IMR-90 (cell line): ENCODE measurements at regions not wholly inside any gene's neighbourhood (a gene's known extent, or its start where the extent isn't known, plus 50 kb on each side); places are given as distances from the start of the nearest gene placed in this dataset.

Source experiments
- ATAC-seq: fragments of 200-7000 bp; cut with Tn5 transposase; 2 replicates; pipeline ENCODE4 v1.9.1; 2020; ENCODE audit warnings: low read depth, mild to moderate bottlenecking, moderate library complexity
- BruUV-seq: library from RNA; stranded (reverse); fragments of 400-500 nt; replicated peaks from 2 replicates; lab custom pipeline; 2021; lab: Mats Ljungman, UMichigan
- CTCF ChIA-PET: fragments of 300-600 bp; formaldehyde crosslinking; extraction: SDS; loops from one replicate; lab custom pipeline; 2021; ENCODE audit warnings: antibody characterized with exemption; lab: Yijun Ruan, JAX
- POLR2A ChIA-PET: fragments of 300-600 bp; sonication (Branson Sonifier 250); formaldehyde crosslinking; loops from one replicate; lab custom pipeline; 2022; ENCODE audit warnings: antibody characterized with exemption; ENCODE audit not compliant: unreplicated experiment; lab: Charles Lee
- DNase-seq: peaks from one replicate; pipeline ENCODE4 v3.0.0; 2013
- H2AFZ ChIP-seq: replicated peaks from 2 replicates; pipeline ENCODE3; 2013; ENCODE audit warnings: low read length, mild to moderate bottlenecking; ENCODE audit not compliant: poor library complexity
- H2AK5ac ChIP-seq: 2 replicates; pipeline ENCODE4 v1.6.1; 2013; ENCODE audit warnings: low read depth, low read length, inconsistent platforms
- H2AK9ac ChIP-seq: replicated peaks from 2 replicates; pipeline ENCODE3; 2013; ENCODE audit warnings: mild to moderate bottlenecking, low read depth, low read length, moderate library complexity; ENCODE audit not compliant: poor library complexity
- H2BK120ac ChIP-seq: 2 replicates; pipeline ENCODE4 v1.6.1; 2013; ENCODE audit warnings: low read depth, low read length, inconsistent platforms
- H2BK15ac ChIP-seq: 3 replicates; pipeline ENCODE4 v1.6.1; 2013; ENCODE audit warnings: low read depth, low read length, inconsistent platforms
- H2BK20ac ChIP-seq: 2 replicates; pipeline ENCODE4 v1.6.1; 2013; ENCODE audit warnings: low read depth, mild to moderate bottlenecking, inconsistent platforms, low read length, moderate library complexity
- H2BK5ac ChIP-seq: 2 replicates; pipeline ENCODE4 v1.6.1; 2013; ENCODE audit warnings: mild to moderate bottlenecking, low read depth, low read length, inconsistent platforms; ENCODE audit not compliant: poor library complexity, severe bottlenecking
- H3K14ac ChIP-seq: replicated peaks from 2 replicates; pipeline ENCODE4 v1.6.1; 2013; ENCODE audit warnings: low read depth, low read length, inconsistent platforms
- H3K18ac ChIP-seq: 2 replicates; pipeline ENCODE4 v1.6.1; 2013; ENCODE audit warnings: low read depth, low read length, control low read depth
- H3K23ac ChIP-seq: 2 replicates; pipeline ENCODE4 v1.6.1; 2013; ENCODE audit warnings: low read depth, low read length, inconsistent platforms
- H3K27ac ChIP-seq: 2 replicates; pipeline ENCODE4 v1.5.1; 2013; ENCODE audit warnings: mild to moderate bottlenecking, control low read depth, low read length; ENCODE audit not compliant: insufficient read depth
- H3K27me3 ChIP-seq: 2 replicates; pipeline ENCODE4 v1.6.1; 2013; ENCODE audit warnings: low read length; ENCODE audit not compliant: control insufficient read depth, insufficient read depth
- H3K36me3 ChIP-seq: 2 replicates; pipeline ENCODE4 v1.6.1; 2013; ENCODE audit warnings: low read length, mixed read lengths; ENCODE audit not compliant: control insufficient read depth, insufficient read depth
- H3K4ac ChIP-seq: 2 replicates; pipeline ENCODE4 v1.6.1; 2013; ENCODE audit warnings: low read depth, low read length, inconsistent platforms
- H3K4me1 ChIP-seq: 2 replicates; pipeline ENCODE4 v1.6.1; 2013; ENCODE audit warnings: low read length, mixed read lengths; ENCODE audit not compliant: control insufficient read depth, insufficient read depth
- H3K4me2 ChIP-seq: 2 replicates; pipeline ENCODE4 v1.6.1; 2013; ENCODE audit warnings: low read depth, mild to moderate bottlenecking, control low read depth, low read length, moderate library complexity
- H3K4me3 ChIP-seq: 2 replicates; pipeline ENCODE4 v1.5.1; 2013; ENCODE audit warnings: low read depth, mild to moderate bottlenecking, control low read depth, low read length, moderate library complexity; ENCODE audit not compliant: insufficient read depth
- H3K56ac ChIP-seq: 2 replicates; pipeline ENCODE4 v1.6.1; 2013; ENCODE audit warnings: low read length, inconsistent platforms; ENCODE audit not compliant: insufficient read depth; ENCODE audit errors: extremely low read depth
- H3K79me1 ChIP-seq, 2 experiments: 2 replicates each; pipeline ENCODE4 v1.6.1; 2013; ENCODE audit warnings: low read length in 2 of 2, inconsistent platforms in 1 of 2, low read depth in 1 of 2
- H3K9ac ChIP-seq: 2 replicates; pipeline ENCODE4 v1.6.1; 2013; ENCODE audit warnings: low read depth, low read length, control low read depth
- H3K9me1 ChIP-seq: 2 replicates; pipeline ENCODE4 v1.6.1; 2013; ENCODE audit warnings: low read length, inconsistent platforms; ENCODE audit not compliant: insufficient read depth
- H3K9me3 ChIP-seq: 2 replicates; pipeline ENCODE4 v1.6.1; 2013; ENCODE audit warnings: low read length; ENCODE audit not compliant: control insufficient read depth, insufficient read depth
- H4K20me1 ChIP-seq: 2 replicates; pipeline ENCODE4 v1.6.1; 2013; ENCODE audit warnings: low read length, inconsistent platforms; ENCODE audit not compliant: insufficient read depth
- H4K5ac ChIP-seq: 2 replicates; pipeline ENCODE4 v1.6.1; 2013; ENCODE audit warnings: mild to moderate bottlenecking, low read depth, low read length, control low read depth
- H4K8ac ChIP-seq, 2 experiments: 2 replicates each; pipeline ENCODE4 v1.6.1; 2013; ENCODE audit warnings: low read depth in 2 of 2, low read length in 2 of 2, control low read depth in 1 of 2, inconsistent platforms in 1 of 2
- H4K91ac ChIP-seq: 2 replicates; pipeline ENCODE4 v1.6.1; 2013; ENCODE audit warnings: low read depth, low read length, inconsistent platforms; ENCODE audit not compliant: insufficient read depth
- BHLHE40 ChIP-seq: fragments of 150-350 bp; IDR thresholded peaks from 2 replicates; pipeline ENCODE4 v1.6.1; 2016; ENCODE audit warnings: mild to moderate bottlenecking, low read depth, low read length
- CEBPB ChIP-seq: IDR thresholded peaks from 2 replicates; pipeline ENCODE4 v1.6.1; 2012; ENCODE audit warnings: low read depth, low read length, improper control_type of control experiment
- MAZ ChIP-seq: IDR thresholded peaks from 2 replicates; pipeline ENCODE4 v1.6.1; 2012; ENCODE audit warnings: low read depth, mild to moderate bottlenecking, low read length, improper control_type of control experiment, moderate library complexity, borderline replicate concordance
- RCOR1 ChIP-seq: IDR thresholded peaks from 2 replicates; pipeline ENCODE4 v1.6.1; 2012; ENCODE audit warnings: mild to moderate bottlenecking, low read length, improper control_type of control experiment; ENCODE audit not compliant: insufficient replicate concordance
- WGBS, 2 experiments: methylation state at CpG; one replicate each; pipeline versions ENCODE4 v1.1.5 to v1.1.7; 2013; ENCODE audit warnings: missing lambda C conversion rate in 2 of 2; ENCODE audit not compliant: insufficient read length in 1 of 2; ENCODE audit errors: extremely low coverage in 2 of 2; 5-methylcytosine and 5-hydroxymethylcytosine counted together
- dilution Hi-C: fragments of 300-500 bp; cut with HindIII; formaldehyde crosslinking; loops from one replicate; pipeline ENCODE4 v1.14.3; 2018; ENCODE audit warnings: low sequenced_read_pairs; ENCODE audit not compliant: unreplicated experiment
- in situ Hi-C: fragments of 300-500 bp; cut with MboI; formaldehyde crosslinking; loops from 3 replicates; pipeline ENCODE4 v1.14.3; 2019; ENCODE audit warnings: low sequenced_read_pairs, inconsistent platforms, mixed read lengths
- intact Hi-C: fragments of 100-400 bp; cut with micrococcal nuclease; formaldehyde crosslinking; loops from 2 replicates; pipeline ENCODE4 v1.10.0; 2022

DNA sequence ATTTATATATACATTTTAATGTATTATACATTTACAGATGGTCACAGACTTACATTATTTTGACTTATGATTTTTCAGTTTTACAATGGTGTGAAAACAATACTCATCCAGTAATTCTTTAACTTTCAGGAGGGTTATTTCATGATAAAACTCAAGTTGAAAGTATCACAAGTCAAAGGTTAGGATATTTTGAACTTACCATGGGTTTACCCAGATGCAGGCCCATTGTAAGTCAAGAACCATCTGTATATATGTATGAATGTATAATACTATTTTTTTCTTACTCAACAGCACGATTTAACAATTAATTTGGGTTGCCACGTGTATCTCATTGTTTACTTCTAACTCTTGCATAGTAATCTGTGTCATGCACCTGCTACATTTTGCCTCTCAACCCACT, 1002.0 kb downstream of the OTOL1 start:
- no peaks in the 10 kb centered on the region for H3K9me1 ChIP-seq
- no peak overlapping the region for H2BK5ac ChIP-seq
- H4K91ac ChIP-seq = no peak overlapping the region
- BruUV-seq = no TSS peak
- in situ Hi-C loops = no loop called here
- H3K18ac ChIP-seq = no peak overlapping the region
- intact Hi-C loops = loop anchor here (10.0 kb wide), 1 partner anchor 204 kb away; no protein-coding TSS in a partner anchor
- H3K4ac ChIP-seq = no peak overlapping the region
- H2AK9ac ChIP-seq = no peak overlapping the region
- no peaks in the 10 kb centered on the region for H3K79me1 ChIP-seq
- H2BK20ac ChIP-seq = no peak overlapping the region
- 0 out of 2 replicates have a peak, but pooled peaks cover 2% of the 10 kb centered on the region for H3K9me3 ChIP-seq
- no peak for DNase-seq
- no peaks in the 10 kb centered on the region for H3K4me1 ChIP-seq
- H3K27ac ChIP-seq = no peak overlapping the region
- H2BK120ac ChIP-seq = no peak overlapping the region
- WGBS, 2 experiments = no CpG with 5 or more reads among the region's 2 CpGs
- no peak overlapping the region for H2AFZ ChIP-seq
- no peak overlapping the region for H3K23ac ChIP-seq
- H3K4me2 ChIP-seq = no peak overlapping the region
- ChIA-PET CTCF (no interaction called here), POLR2A (no interaction called here)
- H3K36me3 ChIP-seq = no peaks in the 10 kb centered on the region
- no peak overlapping the region for H2BK15ac ChIP-seq
- H3K27me3 ChIP-seq = no peaks in the 10 kb centered on the region
- H4K8ac ChIP-seq = no peak overlapping the region
- dilution Hi-C loops = no loop called here
- H4K5ac ChIP-seq = no peak overlapping the region
- H3K9ac ChIP-seq = no peak overlapping the region
- H3K4me3 ChIP-seq = no peak overlapping the region
- no peak overlapping the region for H3K14ac ChIP-seq
- no peak for ATAC-seq
- no peak overlapping the region for H3K56ac ChIP-seq
- H2AK5ac ChIP-seq = no peak overlapping the region
- no peaks in the 10 kb centered on the region for H4K20me1 ChIP-seq
- TF ChIP-seq BHLHE40 (no peak), CEBPB (no peak), RCOR1 (no peak), MAZ (no peak)
